Uterus (tissue), 2 donors: ENCODE measurements at regions not wholly inside any gene's neighbourhood (a gene's known extent, or its start where the extent isn't known, plus 50 kb on each side); places are given as distances from the start of the nearest gene placed in this dataset.
"Not testable (repeated sequence)": the region's sequence is repeated elsewhere in the genome, so short reads cannot be mapped to it uniquely, and the experiment has no call there.

ENCODE experiments used
- CTCF ChIP-seq, 4 experiments: fragments of 200-600 bp in 2 of 4; fragments of 450-650 bp in 2 of 4; sonication (generic) in 2 of 4; IDR thresholded peaks; one replicate each; pipeline ENCODE4 v1.5.1; 2016 to 2019; ENCODE audit warnings: antibody characterized with exemption in 4 of 4, mild to moderate bottlenecking in 2 of 4, moderate library complexity in 1 of 4
- POLR2A ChIP-seq, 2 donors: fragments of 450-650 bp; IDR thresholded peaks; one replicate each; pipeline ENCODE4 v1.6.1; 2016; ENCODE audit warnings: antibody characterized with exemption in 2 of 2, mild to moderate bottlenecking in 1 of 2, moderate library complexity in 1 of 2

GRCh38 chr6:139998478-139998877, 624.0 kb upstream of the CITED2 start:
- TF ChIP-seq CTCF, POLR2A (IDR thresholded peaks at IDR 0.05): not testable (repeated sequence)
